ENCODE measurements at regions not wholly inside any gene's neighbourhood (a gene's known extent, or its start where the extent isn't known, plus 50 kb on each side); places are given as distances from the start of the nearest gene placed in this dataset.

GRCh38 chr11:122210367-122210997 lies 94.5 kb upstream of the BLID start:
- no peak for TF ChIP-seq EZH2 (IDR thresholded peaks at IDR 0.05)
- TF ChIP-seq CTCF (IDR thresholded peaks at IDR 0.05): no peak
- TF ChIP-seq EZH2phosphoT487 (IDR thresholded peaks at IDR 0.05): no peak
- H3K9ac ChIP-seq: no peak overlapping the region
- Mint-ChIP-seq H3K27ac (no peak overlapping the region), H3K36me3 (peaks cover 9% of the 10 kb centered on the region), H3K4me1 (peaks cover 49% of the 10 kb centered on the region), H3K27me3 (ENCODE audit: insufficient read depth, low read depth) (no peaks in the 10 kb centered on the region), H3K9me3 (no peaks in the 10 kb centered on the region), H3K4me3 (no peak overlapping the region)
- H3K9me3 ChIP-seq (ENCODE audit: low read depth): no peaks in the 10 kb centered on the region
- H3K79me2 ChIP-seq (ENCODE audit: low read depth): no peaks in the 10 kb centered on the region
- H3F3A ChIP-seq (ENCODE audit: low read depth): no peaks in the 10 kb centered on the region
- H3K36me3 ChIP-seq: no peaks in the 10 kb centered on the region
- H3K27ac ChIP-seq: no peak overlapping the region
- no peaks in the 10 kb centered on the region for H3K27me3 ChIP-seq
- no peak for DNase-seq (ENCODE audit: low spot score)
- H4K20me1 ChIP-seq (ENCODE audit: low read depth): no peaks in the 10 kb centered on the region
- H2AFZ ChIP-seq (replicated peaks): no peak overlapping the region
- peaks cover 7% of the 10 kb centered on the region for H3K4me1 ChIP-seq
- no peak overlapping the region for H3K4me3 ChIP-seq
- H3K4me2 ChIP-seq: no peak overlapping the region

GRCh38 chr11:122209619-122210366 lies 93.8 kb upstream of the BLID start:
- no peaks in the 10 kb centered on the region for H3F3A ChIP-seq (ENCODE audit: low read depth)
- H3K36me3 ChIP-seq: no peaks in the 10 kb centered on the region
- H4K20me1 ChIP-seq (ENCODE audit: low read depth): no peaks in the 10 kb centered on the region
- H2AFZ ChIP-seq (replicated peaks): no peak overlapping the region
- H3K27ac ChIP-seq: no peak overlapping the region
- Mint-ChIP-seq H3K27me3 (ENCODE audit: insufficient read depth, low read depth) (no peaks in the 10 kb centered on the region), H3K36me3 (peaks cover 9% of the 10 kb centered on the region), H3K27ac (no peak overlapping the region), H3K9me3 (no peaks in the 10 kb centered on the region), H3K4me3 (no peak overlapping the region), H3K4me1 (peaks cover 45% of the 10 kb centered on the region)
- H3K4me3 ChIP-seq: no peak overlapping the region
- no peak for DNase-seq (ENCODE audit: low spot score)
- TF ChIP-seq EZH2phosphoT487 (IDR thresholded peaks at IDR 0.05) (no peak), CTCF (IDR thresholded peaks at IDR 0.05) (no peak), EZH2 (IDR thresholded peaks at IDR 0.05) (no peak)
- H3K9me3 ChIP-seq (ENCODE audit: low read depth): no peaks in the 10 kb centered on the region
- no peaks in the 10 kb centered on the region for H3K27me3 ChIP-seq
- H3K79me2 ChIP-seq (ENCODE audit: low read depth): no peaks in the 10 kb centered on the region
- H3K9ac ChIP-seq: no peak overlapping the region
- H3K4me1 ChIP-seq: peaks cover 3% of the 10 kb centered on the region
- H3K4me2 ChIP-seq: no peak overlapping the region

DNA sequence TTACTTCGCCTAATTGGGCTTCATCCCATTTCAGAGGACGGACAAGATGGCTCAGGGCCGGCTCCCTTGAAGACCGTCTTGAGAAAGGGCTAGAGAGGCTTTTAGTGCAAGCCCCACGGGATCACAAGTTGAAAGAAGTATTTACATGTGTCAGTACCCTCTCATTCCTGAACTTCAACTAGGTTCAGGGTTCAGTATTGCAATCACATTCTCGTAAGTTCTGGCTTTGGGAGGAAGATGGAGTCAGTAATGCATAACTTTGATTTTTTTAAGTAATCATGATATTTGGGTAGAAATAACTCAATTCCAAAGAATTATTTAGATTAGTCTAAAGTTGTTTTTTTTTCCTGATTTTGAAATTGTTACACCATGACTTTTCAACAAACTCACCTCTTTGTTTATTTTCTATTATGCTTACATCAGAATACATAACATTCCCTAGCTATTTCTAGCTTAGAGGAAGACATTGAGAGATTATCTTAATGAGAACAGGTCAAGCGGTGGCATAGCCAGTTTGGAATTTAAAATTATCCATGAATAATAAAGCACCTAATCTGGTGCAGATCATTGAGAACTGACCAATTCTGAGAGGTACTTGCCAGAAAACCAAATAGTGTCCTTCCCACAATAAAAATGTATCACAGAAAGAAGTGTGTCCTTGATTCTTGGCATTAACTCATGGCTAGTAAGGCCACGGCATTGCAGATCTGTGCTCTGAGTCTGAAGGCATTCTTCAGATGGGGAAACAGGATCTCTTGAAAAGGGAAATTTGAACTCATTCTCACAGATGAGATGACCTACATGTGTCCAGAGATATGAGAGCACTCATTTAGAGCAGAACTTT lies 92.1 kb upstream of the BLID start:
- TF ChIP-seq EZH2 (IDR thresholded peaks at IDR 0.05) (no peak), CTCF (IDR thresholded peaks at IDR 0.05) (no peak), EZH2phosphoT487 (IDR thresholded peaks at IDR 0.05) (no peak)
- Histone ChIP-seq H3K79me2 (ENCODE audit: low read depth) (no peaks in the 10 kb centered on the region), H3K36me3 (no peaks in the 10 kb centered on the region), H3K4me3 (no peak overlapping the region), H3K9ac (no peak overlapping the region), H3K27ac (no peak overlapping the region), H2AFZ (replicated peaks) (no peak overlapping the region), H3K4me2 (no peak overlapping the region), H3F3A (ENCODE audit: low read depth) (no peaks in the 10 kb centered on the region), H3K4me1 (peaks cover 3% of the 10 kb centered on the region), H3K9me3 (ENCODE audit: low read depth) (no peaks in the 10 kb centered on the region), H4K20me1 (ENCODE audit: low read depth) (no peaks in the 10 kb centered on the region), H3K27me3 (no peaks in the 10 kb centered on the region)
- no peak overlapping the region for H3K4me3 Mint-ChIP-seq
- no peaks in the 10 kb centered on the region for H3K27me3 Mint-ChIP-seq (ENCODE audit: insufficient read depth, low read depth)
- no peak for DNase-seq (ENCODE audit: low spot score)
- H3K27ac Mint-ChIP-seq: no peak overlapping the region
- H3K36me3 Mint-ChIP-seq: peaks cover 9% of the 10 kb centered on the region
- H3K9me3 Mint-ChIP-seq: no peaks in the 10 kb centered on the region
- peaks cover 32% of the 10 kb centered on the region for H3K4me1 Mint-ChIP-seq
